Right atrium auricular region (tissue), 2 donors: ENCODE measurements at regions not wholly inside any gene's neighbourhood (a gene's known extent, or its start where the extent isn't known, plus 50 kb on each side); places are given as distances from the start of the nearest gene placed in this dataset.

Experiments used
- DNase-seq: peaks from one replicate; pipeline ENCODE4 v3.0.0-alpha.2; 2019; ENCODE audit warnings: low spot score
- H3K27ac ChIP-seq, 2 donors: fragments of 200-600 bp; sonication (generic); 1 replicate in 1 of 2; 2 replicates in 1 of 2; pipeline ENCODE4 v1.5.1; 2016 to 2019
- H3K27me3 ChIP-seq, 2 donors: fragments of 200-600 bp; sonication (generic); one replicate each; pipeline versions ENCODE4 v1.5.1 to v1.6.0; 2017 to 2019
- H3K36me3 ChIP-seq: fragments of 200-600 bp; sonication (generic); one replicate; pipeline ENCODE4 v1.5.1; 2016
- H3K4me1 ChIP-seq, 2 donors: fragments of 200-600 bp; sonication (generic); one replicate each; pipeline versions ENCODE4 v1.5.1 to v1.6.0; 2017 to 2019
- H3K4me3 ChIP-seq, 2 donors: fragments of 200-600 bp; sonication (generic); 1 replicate in 1 of 2; 2 replicates in 1 of 2; pipeline ENCODE4 v1.5.1; 2017 to 2019; ENCODE audit warnings: mild to moderate bottlenecking in 1 of 2, moderate library complexity in 1 of 2
- H3K9me3 ChIP-seq, 2 donors: fragments of 200-600 bp; sonication (generic); one replicate each; pipeline ENCODE4 v1.5.1; 2019
- CTCF ChIP-seq, 2 donors: fragments of 200-600 bp; sonication (generic); IDR thresholded peaks; one replicate each; pipeline ENCODE4 v1.5.1; 2019; ENCODE audit warnings: antibody characterized with exemption in 2 of 2

- peaks cover 0 to 22% of the 10 kb centered on the region in 2 donors for H3K4me1 ChIP-seq
- H3K27ac ChIP-seq, result no peak overlapping the region
- DNase-seq, result no peak
- no peaks in the 10 kb centered on the region for H3K9me3 ChIP-seq
- no peak overlapping the region for H3K4me3 ChIP-seq
- no peak for TF ChIP-seq CTCF (IDR thresholded peaks at IDR 0.05)
- H3K27me3 ChIP-seq, result no peaks in the 10 kb centered on the region
- no peaks in the 10 kb centered on the region for H3K36me3 ChIP-seq
These were observed 50.1 kb upstream of the TNFAIP3 start for GRCh38 chr6:137816688-137817618.
